ENCODE measurements at regions not wholly inside any gene's neighbourhood (a gene's known extent, or its start where the extent isn't known, plus 50 kb on each side); places are given as distances from the start of the nearest gene placed in this dataset.
A peak's percentile ranks its signal among the peaks of the same experiment; 100 is the strongest.
"Not testable (repeated sequence)": the region's sequence is repeated elsewhere in the genome, so short reads cannot be mapped to it uniquely, and the experiment has no call there.

DNA sequence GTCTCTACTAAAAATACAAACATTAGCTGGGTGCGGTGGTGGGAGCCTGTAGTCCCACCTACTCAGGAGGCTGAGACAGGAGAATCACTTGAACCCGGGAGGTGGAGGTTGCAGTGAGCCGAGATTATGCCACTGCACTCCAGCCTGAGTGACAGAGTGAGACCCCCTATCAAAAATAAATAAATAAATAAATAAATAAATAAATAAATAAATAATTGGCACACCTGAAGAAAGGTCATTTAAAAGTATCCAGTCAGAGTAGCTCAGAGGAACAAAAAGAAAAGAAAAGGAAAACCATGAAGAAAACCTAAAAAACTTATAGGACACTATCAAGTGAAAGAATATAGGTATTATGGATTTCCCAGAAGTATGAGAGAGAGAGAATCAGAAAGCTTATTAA is 330.1 kb upstream of the AR start:
- H3K9me3 ChIP-seq, DNase-seq, H3K27ac ChIP-seq, H3K4me3 ChIP-seq, H3K36me3 ChIP-seq, H3K27me3 ChIP-seq, H3K4me1 ChIP-seq: not testable (repeated sequence)

DNA sequence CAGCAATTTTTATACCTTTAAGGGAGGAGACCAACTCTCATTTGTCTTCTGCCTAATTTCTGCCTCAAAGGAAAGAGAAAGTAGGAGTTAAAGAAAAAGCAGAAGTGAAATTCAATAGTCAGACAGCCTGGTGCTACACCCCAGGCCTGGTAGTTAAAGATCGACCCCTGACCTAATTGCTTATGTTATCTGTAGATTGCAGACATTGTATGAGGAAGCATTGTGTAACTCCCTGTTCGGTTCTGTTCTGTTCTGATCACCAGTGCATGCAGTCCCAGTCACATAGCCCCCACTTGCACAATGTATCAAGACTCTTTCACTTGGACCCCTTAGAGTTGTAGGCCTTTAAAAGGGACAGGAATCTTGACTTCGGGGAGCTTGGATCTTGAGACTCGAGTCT is 335.9 kb upstream of the AR start:
- no peaks in the 10 kb centered on the region for H3K9me3 ChIP-seq
- no peaks in the 10 kb centered on the region for H3K4me1 ChIP-seq
- TF ChIP-seq, protein P1, sequence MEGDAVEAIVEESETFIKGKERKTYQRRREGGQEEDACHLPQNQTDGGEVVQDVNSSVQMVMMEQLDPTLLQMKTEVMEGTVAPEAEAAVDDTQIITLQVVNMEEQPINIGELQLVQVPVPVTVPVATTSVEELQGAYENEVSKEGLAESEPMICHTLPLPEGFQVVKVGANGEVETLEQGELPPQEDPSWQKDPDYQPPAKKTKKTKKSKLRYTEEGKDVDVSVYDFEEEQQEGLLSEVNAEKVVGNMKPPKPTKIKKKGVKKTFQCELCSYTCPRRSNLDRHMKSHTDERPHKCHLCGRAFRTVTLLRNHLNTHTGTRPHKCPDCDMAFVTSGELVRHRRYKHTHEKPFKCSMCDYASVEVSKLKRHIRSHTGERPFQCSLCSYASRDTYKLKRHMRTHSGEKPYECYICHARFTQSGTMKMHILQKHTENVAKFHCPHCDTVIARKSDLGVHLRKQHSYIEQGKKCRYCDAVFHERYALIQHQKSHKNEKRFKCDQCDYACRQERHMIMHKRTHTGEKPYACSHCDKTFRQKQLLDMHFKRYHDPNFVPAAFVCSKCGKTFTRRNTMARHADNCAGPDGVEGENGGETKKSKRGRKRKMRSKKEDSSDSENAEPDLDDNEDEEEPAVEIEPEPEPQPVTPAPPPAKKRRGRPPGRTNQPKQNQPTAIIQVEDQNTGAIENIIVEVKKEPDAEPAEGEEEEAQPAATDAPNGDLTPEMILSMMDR (IDR thresholded peaks at IDR 0.05) = no peak
- TF ChIP-seq POLR2A (IDR thresholded peaks at IDR 0.05) = no peak
- no peak overlapping the region for H3K27ac ChIP-seq
- no peak for DNase-seq
- H3K27me3 ChIP-seq = no peaks in the 10 kb centered on the region
- H3K4me3 ChIP-seq = no peak overlapping the region
- no peaks in the 10 kb centered on the region for H3K36me3 ChIP-seq

DNA sequence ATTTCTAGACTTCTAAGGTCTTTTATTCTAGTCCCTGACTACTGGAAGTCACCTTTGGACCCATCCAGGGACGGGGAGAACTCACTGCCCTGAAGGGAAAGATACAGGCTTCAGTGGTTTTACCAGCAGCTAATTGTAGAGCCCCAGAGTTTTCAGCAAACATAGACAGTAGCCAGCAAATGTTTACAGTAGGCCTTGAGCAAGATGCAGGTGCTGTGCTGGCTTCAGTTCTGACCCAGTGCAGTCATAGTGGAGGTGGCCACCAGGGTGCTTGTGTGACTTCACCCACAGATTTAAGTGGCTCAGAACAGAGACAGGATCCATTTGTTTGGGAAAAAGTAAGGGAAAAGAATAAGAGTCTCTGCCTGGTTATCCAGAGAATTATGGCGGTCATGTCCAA is 384.4 kb upstream of the AR start:
- Histone ChIP-seq H3K36me3 (no peaks in the 10 kb centered on the region), H3K4me3 (no peak overlapping the region), H3K27ac (no peak overlapping the region), H3K27me3 (no peaks in the 10 kb centered on the region), H3K9me3 (no peaks in the 10 kb centered on the region), H3K4me1 (no peaks in the 10 kb centered on the region)
- TF ChIP-seq, protein P1 (IDR thresholded peaks at IDR 0.05) = no peak
- no peak for TF ChIP-seq POLR2A (IDR thresholded peaks at IDR 0.05)
- no peak for DNase-seq

DNA sequence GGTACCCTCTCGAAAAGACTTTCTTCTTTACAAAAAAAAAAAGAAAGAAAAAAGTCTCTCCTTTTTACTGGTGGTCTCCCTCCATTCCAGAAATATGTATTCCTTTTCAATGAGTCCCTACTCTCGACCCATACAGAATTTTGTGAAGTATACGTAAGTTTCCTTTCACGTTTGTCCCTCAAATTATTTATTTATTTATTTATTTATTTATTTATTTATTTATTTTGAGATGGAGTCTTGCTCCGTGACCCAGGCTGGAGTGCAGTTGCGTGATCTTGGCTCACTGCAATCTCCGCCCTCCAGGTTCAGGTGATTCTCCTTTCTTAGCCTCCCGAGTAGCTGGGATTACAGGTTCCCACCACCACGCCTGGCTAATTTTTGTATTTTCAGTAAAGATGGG is 429.2 kb upstream of the AR start:
- no peaks in the 10 kb centered on the region for H3K4me1 ChIP-seq
- DNase-seq = no peak
- H3K27me3 ChIP-seq = no peaks in the 10 kb centered on the region
- H3K4me3 ChIP-seq = no peak overlapping the region
- TF ChIP-seq, protein P1 (IDR thresholded peaks at IDR 0.05) = no peak
- no peak for TF ChIP-seq POLR2A (IDR thresholded peaks at IDR 0.05)
- no peaks in the 10 kb centered on the region for H3K9me3 ChIP-seq
- H3K36me3 ChIP-seq = no peaks in the 10 kb centered on the region
- H3K27ac ChIP-seq = no peak overlapping the region

DNA sequence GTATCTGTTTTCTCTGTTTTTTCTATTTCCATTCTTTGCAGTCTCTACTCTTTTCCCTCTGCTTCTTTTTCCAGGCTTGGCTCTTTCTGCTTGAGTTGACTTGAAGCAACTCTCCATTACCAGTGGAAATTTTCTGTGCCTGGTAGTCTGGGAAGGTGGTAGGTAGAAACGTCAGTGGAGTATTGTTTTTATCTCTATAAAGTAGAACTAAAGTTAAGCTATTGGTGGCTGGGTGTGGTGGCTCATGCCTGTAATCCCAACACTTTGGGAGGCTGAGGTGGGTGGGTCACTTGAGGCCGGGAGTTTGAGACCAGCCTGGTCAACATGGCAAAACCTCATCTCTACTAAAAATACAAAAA is 438.1 kb upstream of the AR start:
- Histone ChIP-seq H3K27me3 (no peaks in the 10 kb centered on the region), H3K36me3 (no peaks in the 10 kb centered on the region), H3K9me3 (no peaks in the 10 kb centered on the region), H3K4me3 (no peak overlapping the region), H3K4me1 (no peaks in the 10 kb centered on the region), H3K27ac (peak overlapping the region in 1 of 4 donors; percentile 25)
- DNase-seq = no peak
- TF ChIP-seq, protein P1 (IDR thresholded peaks at IDR 0.05) = no peak
- no peak for TF ChIP-seq POLR2A (IDR thresholded peaks at IDR 0.05)

DNA sequence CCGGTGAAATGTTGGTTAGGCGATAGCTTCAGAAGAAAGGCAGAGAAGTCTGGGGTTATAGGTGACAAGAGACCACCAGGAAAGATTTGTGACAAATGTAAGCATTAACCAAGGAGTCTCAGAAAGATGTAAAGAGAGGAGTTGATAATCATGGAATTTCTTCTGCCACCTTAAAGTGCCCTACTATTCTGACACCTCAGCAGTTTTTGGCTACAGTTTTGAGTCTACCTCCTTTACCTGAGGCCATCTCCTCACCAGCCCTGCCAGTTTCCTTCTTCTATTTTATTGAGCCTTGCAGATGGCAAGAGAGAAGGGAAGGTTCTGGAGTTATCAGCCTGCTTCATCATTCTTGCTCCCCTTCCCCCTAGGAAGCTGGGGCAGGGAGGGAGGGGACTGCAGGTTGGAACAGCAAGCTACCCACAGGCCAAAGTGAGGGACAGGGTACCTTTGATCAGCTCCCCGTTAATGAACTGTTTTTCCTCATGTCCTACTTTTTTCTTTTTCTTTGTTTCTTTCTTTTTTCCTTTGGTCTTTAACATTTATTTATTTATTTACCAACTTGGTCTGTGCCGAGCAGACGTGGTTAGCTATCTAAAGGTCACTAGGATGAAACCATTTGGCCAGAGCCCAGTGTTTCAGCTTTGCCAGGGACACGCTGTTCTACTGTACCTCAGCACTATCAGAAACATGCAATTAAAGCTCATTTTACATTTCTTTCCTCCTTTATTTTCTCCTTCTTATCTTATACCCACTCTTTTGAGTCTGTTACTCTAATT is 438.7 kb upstream of the AR start:
- no peaks in the 10 kb centered on the region for H3K9me3 ChIP-seq
- no peak overlapping the region for H3K4me3 ChIP-seq
- peak overlapping the region in 1 of 4 donors; percentile 25 for H3K27ac ChIP-seq
- no peaks in the 10 kb centered on the region for H3K4me1 ChIP-seq
- no peaks in the 10 kb centered on the region for H3K36me3 ChIP-seq
- DNase-seq = peak in 1 of 3 donors; percentile 46
- no peaks in the 10 kb centered on the region for H3K27me3 ChIP-seq
- TF ChIP-seq, protein P1 (IDR thresholded peaks at IDR 0.05) = no peak
- TF ChIP-seq POLR2A (IDR thresholded peaks at IDR 0.05) = no peak

All from Peyer's patch (tissue), 4 donors.